ENCODE measurements at regions not wholly inside any gene's neighbourhood (a gene's known extent, or its start where the extent isn't known, plus 50 kb on each side); places are given as distances from the start of the nearest gene placed in this dataset.

DNA sequence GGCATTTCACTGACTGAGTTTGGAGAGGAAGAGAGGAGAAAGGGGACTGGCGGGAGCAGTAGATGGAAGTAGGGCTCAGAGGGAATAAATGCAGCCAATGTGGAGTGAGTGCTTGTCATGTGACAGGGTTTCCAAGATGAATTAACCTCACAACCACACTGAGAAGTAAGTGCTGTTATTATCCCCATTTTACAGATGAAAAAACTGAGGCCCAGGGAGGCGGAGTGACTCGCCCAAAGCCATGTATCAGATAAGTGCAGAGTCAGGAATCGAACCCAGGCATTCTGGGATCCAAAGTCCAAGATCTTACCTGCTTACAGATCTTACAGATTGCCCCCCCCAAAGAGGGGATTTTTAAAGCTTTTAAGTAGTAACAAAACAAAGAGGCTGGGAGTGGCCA, 207.2 kb downstream of the SHQ1 start:
- no peak overlapping the region for H3K4me2 ChIP-seq
- TF ChIP-seq CTCF (conservative IDR thresholded peaks at IDR 0.05; ENCODE audit: low read depth, low read length): no peak
- H3K9ac ChIP-seq: no peak overlapping the region
- H3K27ac ChIP-seq: no peak overlapping the region
- H3K36me3 ChIP-seq (ENCODE audit: insufficient read depth): no peaks in the 10 kb centered on the region
- no peaks in the 10 kb centered on the region for H3K79me2 ChIP-seq (ENCODE audit: insufficient read depth, low read depth)
- no peaks in the 10 kb centered on the region for H3K4me1 ChIP-seq (ENCODE audit: low read depth, poor library complexity, severe bottlenecking)
- H4K20me1 ChIP-seq (ENCODE audit: insufficient read depth): no peaks in the 10 kb centered on the region
- no peak overlapping the region for H3K4me3 ChIP-seq (IDR thresholded peaks at IDR 0.05; ENCODE audit: insufficient read depth, low read depth, low read length)
- no peaks in the 10 kb centered on the region for H3K27me3 ChIP-seq (ENCODE audit: insufficient read depth, low read depth)
- no peak overlapping the region for H2AFZ ChIP-seq (ENCODE audit: low read depth)

DNA sequence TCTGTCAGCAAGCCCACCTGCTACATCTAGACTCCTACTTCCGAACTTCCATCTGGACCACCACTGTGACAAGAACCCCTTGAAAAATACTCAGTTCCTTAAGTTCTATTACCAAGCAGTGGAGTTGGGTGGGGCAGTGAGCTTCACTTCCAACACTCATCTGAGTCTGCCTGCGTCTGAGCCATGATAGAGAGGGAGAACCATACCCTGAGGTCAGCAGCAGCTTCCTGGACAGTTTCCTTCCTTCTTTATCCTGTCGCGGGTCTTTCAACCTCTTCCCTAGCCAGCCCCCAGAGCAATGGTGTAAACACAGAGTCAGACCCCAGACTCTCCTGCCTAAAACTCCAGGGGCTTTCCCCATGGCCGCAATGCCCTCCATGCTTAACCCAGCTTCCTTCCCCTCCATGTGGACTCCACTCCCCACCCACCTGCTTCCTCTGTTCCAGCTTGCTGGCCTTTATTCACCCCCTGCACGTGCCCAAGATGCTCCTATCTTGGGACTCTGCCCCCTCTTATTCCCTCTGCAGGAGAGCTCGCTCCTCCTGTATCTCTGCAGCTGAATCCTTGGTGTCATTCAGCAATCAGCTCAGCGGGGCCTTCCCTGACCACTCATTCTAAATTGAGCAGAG, 211.2 kb downstream of the SHQ1 start:
- H4K20me1 ChIP-seq (ENCODE audit: insufficient read depth): no peaks in the 10 kb centered on the region
- H3K36me3 ChIP-seq (ENCODE audit: insufficient read depth): no peaks in the 10 kb centered on the region
- H2AFZ ChIP-seq (ENCODE audit: low read depth): no peak overlapping the region
- no peak overlapping the region for H3K9ac ChIP-seq
- no peak overlapping the region for H3K4me2 ChIP-seq
- H3K27me3 ChIP-seq (ENCODE audit: insufficient read depth, low read depth): no peaks in the 10 kb centered on the region
- no peaks in the 10 kb centered on the region for H3K79me2 ChIP-seq (ENCODE audit: insufficient read depth, low read depth)
- no peak overlapping the region for H3K27ac ChIP-seq
- no peaks in the 10 kb centered on the region for H3K4me1 ChIP-seq (ENCODE audit: low read depth, poor library complexity, severe bottlenecking)
- no peak overlapping the region for H3K4me3 ChIP-seq (IDR thresholded peaks at IDR 0.05; ENCODE audit: insufficient read depth, low read depth, low read length)
- TF ChIP-seq CTCF (conservative IDR thresholded peaks at IDR 0.05; ENCODE audit: low read depth, low read length): no peak

DNA sequence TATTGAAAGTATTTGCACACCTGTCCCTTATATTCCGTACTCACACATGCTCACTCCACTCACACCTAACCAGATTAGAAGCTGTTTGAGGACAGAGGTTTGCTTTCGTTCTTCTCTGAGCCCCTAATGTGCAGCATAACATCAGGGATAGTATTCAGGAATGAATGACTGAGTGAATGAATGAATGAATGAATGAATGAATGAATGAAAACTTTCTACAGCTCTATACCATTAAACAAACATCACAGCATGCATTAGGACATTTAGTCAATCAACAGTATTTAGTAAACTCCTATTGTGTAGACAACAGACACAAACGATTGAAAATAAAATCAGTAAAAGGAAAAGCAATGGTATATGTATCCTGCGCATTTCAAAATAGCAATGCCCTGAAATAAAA, 212.7 kb downstream of the SHQ1 start:
- no peak for TF ChIP-seq CTCF (conservative IDR thresholded peaks at IDR 0.05; ENCODE audit: low read depth, low read length)
- Histone ChIP-seq H3K4me2 (no peak overlapping the region), H3K27ac (no peak overlapping the region), H3K36me3 (ENCODE audit: insufficient read depth) (no peaks in the 10 kb centered on the region), H3K27me3 (ENCODE audit: insufficient read depth, low read depth) (no peaks in the 10 kb centered on the region), H2AFZ (ENCODE audit: low read depth) (no peak overlapping the region), H3K9ac (no peak overlapping the region), H4K20me1 (ENCODE audit: insufficient read depth) (no peaks in the 10 kb centered on the region), H3K4me1 (ENCODE audit: low read depth, poor library complexity, severe bottlenecking) (no peaks in the 10 kb centered on the region), H3K79me2 (ENCODE audit: insufficient read depth, low read depth) (no peaks in the 10 kb centered on the region), H3K4me3 (IDR thresholded peaks at IDR 0.05; ENCODE audit: insufficient read depth, low read depth, low read length) (no peak overlapping the region)

- Histone ChIP-seq H3K79me2 (ENCODE audit: insufficient read depth, low read depth) (no peaks in the 10 kb centered on the region), H3K36me3 (ENCODE audit: insufficient read depth) (no peaks in the 10 kb centered on the region), H3K4me2 (no peak overlapping the region), H3K4me1 (ENCODE audit: low read depth, poor library complexity, severe bottlenecking) (no peaks in the 10 kb centered on the region), H2AFZ (ENCODE audit: low read depth) (no peak overlapping the region), H4K20me1 (ENCODE audit: insufficient read depth) (no peaks in the 10 kb centered on the region), H3K27ac (no peak overlapping the region), H3K4me3 (IDR thresholded peaks at IDR 0.05; ENCODE audit: insufficient read depth, low read depth, low read length) (no peak overlapping the region), H3K27me3 (ENCODE audit: insufficient read depth, low read depth) (no peaks in the 10 kb centered on the region), H3K9ac (no peak overlapping the region)
- no peak for TF ChIP-seq CTCF (conservative IDR thresholded peaks at IDR 0.05; ENCODE audit: low read depth, low read length)
These were observed 214.1 kb downstream of the SHQ1 start for GRCh38 chr3:72634128-72634527.
